Left forelimb (tissue), 1 donor: ENCODE measurements at regions not wholly inside any gene's neighbourhood (a gene's known extent, or its start where the extent isn't known, plus 50 kb on each side); places are given as distances from the start of the nearest gene placed in this dataset.

Experiments used
- DNase-seq: peaks from one replicate; pipeline ENCODE4 v3.0.0-alpha.2; 2018; ENCODE audit warnings: low spot score

DNA sequence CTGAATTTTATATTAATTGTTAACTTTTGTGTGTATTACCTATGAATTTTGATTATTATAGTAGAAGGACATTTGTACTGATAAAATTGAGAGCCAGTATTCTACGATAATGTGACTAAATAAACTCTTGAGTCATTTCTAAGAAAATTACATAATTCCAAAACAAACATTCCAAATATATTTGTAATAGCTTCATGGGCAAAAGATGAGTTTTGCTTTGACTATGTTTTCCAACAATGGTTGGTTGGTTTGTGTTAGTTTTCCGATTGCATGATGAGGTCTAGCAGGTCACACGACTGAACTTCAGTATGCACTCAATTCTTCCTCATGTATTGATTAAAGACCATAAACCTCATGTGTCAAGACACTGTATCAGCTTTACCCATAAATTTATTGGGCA is 71.7 kb upstream of the WDR75 start:
- no peak for DNase-seq

DNA sequence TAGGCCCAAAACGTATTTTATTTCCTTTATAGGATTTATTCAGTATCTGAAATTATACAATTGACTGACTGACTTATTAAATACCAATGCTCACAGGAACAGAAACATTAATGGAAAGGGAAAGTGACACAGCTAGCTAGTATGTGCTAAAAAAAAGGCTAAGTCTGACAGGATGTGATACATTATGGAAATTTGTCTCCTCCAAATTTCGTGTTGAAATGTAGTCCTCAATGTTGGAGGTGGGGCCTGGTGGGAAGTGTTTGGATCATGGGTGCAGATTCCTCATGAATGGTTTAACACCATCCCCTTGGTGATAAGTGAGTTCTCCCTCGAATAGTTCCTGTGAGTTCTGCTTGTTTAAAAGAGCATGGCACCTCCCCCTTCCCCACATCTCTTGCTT is 70.6 kb upstream of the WDR75 start:
- DNase-seq = no peak

DNA sequence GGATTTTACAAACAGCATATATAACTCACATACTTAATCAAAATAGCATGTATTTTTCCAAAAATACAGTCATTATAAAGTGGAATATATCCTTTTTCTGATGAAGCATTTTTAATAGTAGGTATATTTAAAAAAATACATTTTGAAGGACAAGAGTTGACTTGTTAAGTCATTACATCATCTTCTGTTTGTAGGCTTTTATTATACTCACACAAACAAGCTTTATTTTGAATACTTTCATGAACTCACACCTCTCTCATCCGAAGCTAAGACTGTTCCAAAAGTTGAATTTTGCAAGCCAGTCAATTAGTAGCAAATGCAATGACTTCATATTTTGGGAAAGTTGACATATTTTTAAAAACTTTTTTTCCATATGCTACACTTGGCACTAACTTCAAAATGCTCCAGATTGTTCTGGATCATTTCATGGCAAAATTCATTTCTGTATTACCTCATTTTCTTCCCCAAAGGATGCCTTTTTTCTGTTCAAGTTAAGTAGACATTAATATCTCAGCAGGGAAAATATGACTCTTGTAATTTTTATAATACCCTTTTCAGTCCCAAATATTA is 68.5 kb upstream of the WDR75 start:
- no peak for DNase-seq

DNA sequence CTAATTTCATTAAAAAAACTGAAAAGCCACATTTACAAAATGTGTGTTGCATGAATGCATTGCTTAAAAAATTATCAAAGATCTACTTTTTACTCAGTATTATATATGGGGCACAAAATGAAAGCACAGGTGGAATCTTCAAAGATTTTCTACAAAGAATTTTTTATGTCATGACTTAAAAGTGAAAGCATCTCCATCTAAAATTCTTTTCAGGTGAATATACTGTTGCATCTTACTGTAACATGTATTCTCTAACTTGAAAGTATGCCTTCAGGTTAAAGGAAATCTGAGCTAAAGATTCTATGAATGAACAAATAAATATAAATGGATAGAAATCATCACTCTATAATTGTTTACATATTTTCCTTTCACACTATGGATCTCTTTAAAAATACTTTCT is 66.8 kb upstream of the WDR75 start:
- DNase-seq = no peak

DNA sequence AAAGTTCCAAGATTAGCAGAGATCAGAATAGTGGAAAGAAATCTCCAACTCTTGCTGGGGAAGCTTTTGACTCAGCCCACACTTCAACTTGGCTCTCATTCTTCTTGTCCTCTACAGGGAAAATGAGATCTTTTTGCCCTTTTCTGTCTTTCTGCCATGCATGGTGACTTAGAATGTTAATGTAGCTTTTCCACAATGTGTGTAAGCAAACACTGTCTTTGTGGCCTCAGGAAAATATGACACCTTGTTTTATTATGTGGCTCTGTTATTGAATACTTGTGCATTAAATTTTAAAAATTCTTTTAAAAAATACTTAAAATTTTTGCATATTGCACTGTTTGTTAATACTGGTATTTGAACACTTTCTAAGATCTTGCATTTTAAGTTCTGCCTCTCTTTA is 65.4 kb upstream of the WDR75 start:
- no peak for DNase-seq

DNA sequence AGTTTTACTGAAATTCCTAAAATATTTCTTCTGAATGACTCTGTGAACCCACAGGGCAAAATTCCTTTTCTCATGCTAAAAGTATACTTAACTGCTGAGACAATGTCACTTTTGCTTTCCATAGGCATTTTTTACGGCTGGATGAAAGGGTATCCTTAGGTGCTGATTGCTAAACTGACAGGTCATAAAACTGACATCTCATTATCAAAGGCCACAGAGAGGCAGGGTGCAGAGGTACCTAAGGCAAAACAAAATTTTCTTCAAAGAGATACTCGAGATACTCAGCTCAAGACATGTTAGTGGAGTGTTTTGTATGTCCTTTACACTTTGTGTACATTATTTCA is 62.0 kb upstream of the WDR75 start:
- no peak for DNase-seq

DNA sequence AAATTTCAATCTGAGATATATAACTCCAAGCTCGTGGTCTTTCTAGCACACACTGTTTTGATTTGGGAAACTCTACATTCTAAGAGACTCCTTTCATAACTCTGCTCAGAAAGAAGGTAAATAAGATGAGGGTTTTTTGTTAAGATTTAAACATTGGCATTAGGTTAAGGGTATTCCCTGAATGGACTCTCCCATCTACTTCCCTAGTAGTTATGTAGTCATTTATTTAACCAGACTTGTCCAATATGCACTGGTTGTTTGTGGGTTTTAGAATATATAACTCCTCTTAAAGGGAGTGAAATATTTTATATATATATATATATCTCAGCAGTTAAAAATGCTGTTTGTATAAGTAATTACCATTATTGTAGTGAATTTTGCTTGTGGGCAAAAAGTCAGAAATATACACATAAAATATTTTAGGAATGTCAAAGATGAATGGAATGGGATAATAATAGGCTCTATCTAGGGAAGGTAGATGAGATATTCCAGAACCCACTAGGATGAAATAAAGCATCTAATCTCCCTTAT is 61.5 kb upstream of the WDR75 start:
- no peak for DNase-seq

DNA sequence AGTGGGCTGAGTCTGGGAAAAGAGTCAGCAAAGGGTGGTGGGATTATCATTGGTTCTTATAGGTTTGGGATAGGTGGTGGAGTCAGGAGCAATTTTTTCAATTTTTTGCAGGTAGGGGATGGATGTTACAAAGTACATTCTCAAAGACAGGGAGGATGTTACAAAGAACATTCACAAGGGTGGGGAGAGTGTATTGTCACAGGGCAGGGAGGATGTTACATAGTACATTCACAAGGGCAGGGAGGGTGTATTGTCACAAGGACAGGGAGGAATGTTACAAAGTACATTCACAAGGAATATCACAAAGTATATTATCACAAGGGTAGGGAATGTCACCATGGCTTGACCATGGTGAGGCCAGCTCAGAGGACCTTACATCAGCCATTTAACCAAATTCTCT is 58.6 kb upstream of the WDR75 start:
- no peak for DNase-seq

DNA sequence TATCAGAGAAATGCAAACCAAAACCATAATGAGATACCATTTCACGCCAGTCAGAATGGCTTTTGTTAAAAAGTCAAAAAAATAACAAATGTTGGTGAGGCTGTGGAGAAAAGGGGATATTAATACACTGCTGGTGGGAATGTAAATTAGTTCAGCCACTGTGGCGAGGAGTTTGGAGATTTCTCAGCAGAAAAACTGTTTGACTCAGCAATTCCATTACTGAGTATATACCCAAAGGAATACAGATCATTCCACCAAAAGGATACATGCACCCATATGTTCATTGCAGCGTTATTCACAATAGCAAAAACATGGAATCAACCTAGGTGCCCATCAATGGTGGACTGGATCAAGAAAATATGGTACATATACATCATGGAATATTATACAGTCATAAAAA is 54.5 kb upstream of the WDR75 start:
- no peak for DNase-seq

DNA sequence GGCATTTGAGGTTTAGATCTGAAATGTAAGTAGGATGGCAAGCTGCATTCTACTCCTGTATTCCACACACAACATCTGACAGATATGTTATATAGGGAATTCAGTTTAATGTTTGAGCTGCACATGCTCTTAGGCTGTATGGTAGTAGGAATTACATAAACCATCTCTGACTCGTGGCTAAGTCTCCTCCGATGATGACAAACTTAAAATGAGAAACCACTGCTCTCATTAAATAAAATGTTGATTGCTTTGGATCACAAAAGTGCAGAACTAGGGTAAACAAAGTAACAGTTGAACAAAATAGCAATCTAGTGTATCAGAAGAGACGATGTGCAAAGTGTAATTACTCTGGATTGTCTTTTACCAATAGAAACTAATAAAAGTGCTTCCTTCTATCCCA is 50.1 kb upstream of the WDR75 start:
- DNase-seq = no peak
